NCI-H748 (cell line): ENCODE measurements at regions not wholly inside any gene's neighbourhood (a gene's known extent, or its start where the extent isn't known, plus 50 kb on each side); places are given as distances from the start of the nearest gene placed in this dataset.

Source experiments
- DNase-seq: peaks from one replicate; lab custom pipeline; 2025; ENCODE audit not compliant: unreplicated experiment; lab: John Stamatoyannopoulos, UW

GRCh38 chr20:39103732-39104131 lies 141.6 kb downstream of the DHX35 start:
- DNase-seq, result no peak

GRCh38 chr20:39103305-39103704 lies 141.2 kb downstream of the DHX35 start:
- no peak for DNase-seq

- DNase-seq, result no peak
Observed at GRCh38 chr20:39101895-39102294, 139.8 kb downstream of the DHX35 start.

- DNase-seq, result no peak
Observed at GRCh38 chr20:39100691-39101090, 138.5 kb downstream of the DHX35 start.

- DNase-seq, result no peak
Observed at GRCh38 chr20:39097889-39098288, 135.7 kb downstream of the DHX35 start.

- DNase-seq, result no peak
Observed at GRCh38 chr20:39095870-39096269, 133.7 kb downstream of the DHX35 start.

- DNase-seq, result no peak
Observed at GRCh38 chr20:39094391-39094790, 132.2 kb downstream of the DHX35 start.

- no peak for DNase-seq
Observed at GRCh38 chr20:39092733-39093410, 130.7 kb downstream of the DHX35 start.

GRCh38 chr20:39090906-39091305 lies 128.8 kb downstream of the DHX35 start:
- DNase-seq, result peak; percentile 97

GRCh38 chr20:39089797-39090196 lies 127.7 kb downstream of the DHX35 start:
- peak; percentile 13 for DNase-seq
